Testis (tissue), 2 donors: ENCODE measurements at regions not wholly inside any gene's neighbourhood (a gene's known extent, or its start where the extent isn't known, plus 50 kb on each side); places are given as distances from the start of the nearest gene placed in this dataset.

Source experiments
- CTCF ChIP-seq, 3 experiments: fragments of 450-650 bp in 2 of 3; fragments of 200-600 bp in 1 of 3; sonication (generic) in 1 of 3; IDR thresholded peaks; one replicate each; pipeline ENCODE4 v1.5.1; 2016 to 2019; ENCODE audit warnings: antibody characterized with exemption in 3 of 3, mild to moderate bottlenecking in 2 of 3, moderate library complexity in 1 of 3
- POLR2A ChIP-seq: fragments of 450-650 bp; IDR thresholded peaks from one replicate; pipeline ENCODE4 v1.6.1; 2017; ENCODE audit warnings: antibody characterized with exemption, mild to moderate bottlenecking, moderate library complexity

GRCh38 chr1:219550201-219550600, 62.7 kb downstream of the ZC3H11B start:
- no peak for TF ChIP-seq CTCF (IDR thresholded peaks at IDR 0.05)
- TF ChIP-seq POLR2A = no peak
